GM12892 (cell line): ENCODE measurements at regions not wholly inside any gene's neighbourhood (a gene's known extent, or its start where the extent isn't known, plus 50 kb on each side); places are given as distances from the start of the nearest gene placed in this dataset.

Source experiments
- DNase-seq: peaks from one replicate; pipeline ENCODE4 v3.0.0; 2011; ENCODE audit not compliant: insufficient read length
- FAIRE-seq: peaks from 2 replicates; lab custom pipeline; 2011; peaks lifted over from hg19 to GRCh38; lab: Jason Lieb, UNC
- POLR2A ChIP-seq: IDR thresholded peaks from 2 replicates; pipeline ENCODE4 v1.6.1; 2011; ENCODE audit warnings: low read depth, low read length, control low read depth
- POLR2AphosphoS5 ChIP-seq: IDR thresholded peaks from 2 replicates; pipeline ENCODE4 v1.6.1; 2011; ENCODE audit warnings: low read depth, low read length, control low read depth
- TAF1 ChIP-seq: IDR thresholded peaks from 2 replicates; pipeline ENCODE4 v1.6.1; 2011; ENCODE audit warnings: low read depth, mild to moderate bottlenecking, control low read depth, low read length, borderline replicate concordance

- FAIRE-seq (no peak), DNase-seq (no peak)
- no peak for TF ChIP-seq POLR2AphosphoS5
- TF ChIP-seq POLR2A: no peak
- no peak for TF ChIP-seq TAF1
Observed at GRCh38 chr2:212669761-212670160, 131.2 kb upstream of the ERBB4 start.

- no peak for DNase-seq
- FAIRE-seq: no peak
- TF ChIP-seq POLR2AphosphoS5 (no peak), TAF1 (no peak), POLR2A (no peak)
Observed at GRCh38 chr2:212667751-212668316, 129.2 kb upstream of the ERBB4 start.

GRCh38 chr2:212665948-212666347, 127.3 kb upstream of the ERBB4 start:
- FAIRE-seq (no peak), DNase-seq (no peak)
- no peak for TF ChIP-seq POLR2AphosphoS5
- TF ChIP-seq TAF1: no peak
- TF ChIP-seq POLR2A: no peak

GRCh38 chr2:212659441-212659840, 120.8 kb upstream of the ERBB4 start:
- FAIRE-seq: no peak
- TF ChIP-seq POLR2AphosphoS5 (no peak), POLR2A (no peak), TAF1 (no peak)

GRCh38 chr2:212649646-212650045, 111.0 kb upstream of the ERBB4 start:
- DNase-seq (no peak), FAIRE-seq (no peak)
- TF ChIP-seq TAF1 (no peak), POLR2AphosphoS5 (no peak), POLR2A (no peak)

More at GRCh38 chr2:212659441-212659840, 120.8 kb upstream of the ERBB4 start:
- DNase-seq: no peak

- no peak for TF ChIP-seq TAF1
- no peak for FAIRE-seq
- DNase-seq: no peak
Observed at GRCh38 chr2:212646698-212647366, 108.2 kb upstream of the ERBB4 start.

DNA sequence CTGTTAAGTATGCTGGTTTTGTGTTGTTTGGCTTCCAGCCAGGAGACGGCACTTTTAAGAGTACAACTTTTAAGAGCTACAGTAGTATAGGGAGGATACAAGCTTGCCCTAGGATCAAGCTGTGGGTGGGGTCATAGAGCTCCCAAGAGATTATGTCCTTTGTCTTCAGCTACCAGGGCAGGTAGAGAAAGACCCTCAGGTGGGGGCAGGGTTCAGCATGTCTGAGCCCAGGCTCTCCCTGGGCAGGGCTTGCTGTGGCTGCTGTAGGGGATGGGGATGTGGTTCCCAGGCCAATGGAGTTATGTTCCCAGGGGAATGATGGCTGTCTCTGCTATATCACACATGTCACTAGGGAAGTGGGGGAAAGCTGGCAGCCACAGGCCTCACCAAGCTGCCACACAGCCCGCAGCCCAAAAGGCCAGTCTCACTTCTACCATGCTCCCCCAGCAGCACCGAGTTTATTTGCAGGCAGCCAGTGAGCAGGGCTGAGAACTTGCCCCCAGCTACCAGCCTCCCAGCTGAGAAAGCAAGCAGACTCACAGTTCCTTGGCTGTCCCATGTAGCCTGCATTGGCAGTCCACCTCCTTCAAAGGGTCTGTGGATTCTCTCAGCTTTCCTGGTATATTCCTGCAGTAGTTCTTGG, 105.7 kb upstream of the ERBB4 start:
- no peak for TF ChIP-seq POLR2AphosphoS5
- TF ChIP-seq TAF1: no peak
- no peak for TF ChIP-seq POLR2A
- no peak for FAIRE-seq
- no peak for DNase-seq

DNA sequence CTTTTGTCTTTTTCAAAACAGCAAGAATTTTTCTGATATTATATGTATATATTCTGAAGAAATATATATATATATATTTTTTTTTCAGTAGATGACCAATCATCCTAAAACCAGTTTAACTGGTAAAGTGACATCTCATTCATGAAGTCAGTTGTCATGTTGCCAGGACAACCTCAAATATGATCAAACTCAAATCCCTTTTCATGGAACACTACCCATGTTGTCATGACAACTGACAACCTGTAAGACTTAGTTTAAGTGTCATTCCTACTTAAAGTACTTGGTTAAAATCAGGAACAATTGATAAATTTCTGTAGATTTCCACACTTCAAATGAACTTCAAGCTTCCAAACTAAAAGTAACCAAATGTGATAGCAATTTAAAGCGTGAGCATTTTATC, 101.8 kb upstream of the ERBB4 start:
- TF ChIP-seq POLR2AphosphoS5 (no peak), POLR2A (no peak), TAF1 (no peak)
- no peak for FAIRE-seq
- DNase-seq: no peak

DNA sequence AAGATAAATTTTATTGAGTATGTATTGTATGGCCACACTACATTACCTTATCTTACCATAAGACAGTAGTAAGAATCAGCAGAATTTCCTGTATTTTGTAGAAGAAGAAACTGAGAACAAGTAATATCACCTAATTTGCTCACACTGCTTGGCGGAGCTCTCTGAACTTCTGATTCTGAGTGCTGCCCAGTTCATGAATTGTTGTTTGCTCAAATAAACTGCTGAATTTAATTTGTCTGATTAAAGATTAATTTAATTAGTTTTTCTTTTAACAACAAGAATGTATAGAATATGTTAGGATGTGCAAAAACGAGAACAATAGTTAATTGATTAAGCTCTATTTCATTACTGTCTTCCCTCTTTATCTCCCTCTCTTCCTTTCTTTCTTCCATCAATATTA, 100.1 kb upstream of the ERBB4 start:
- no peak for FAIRE-seq
- TF ChIP-seq TAF1 (no peak), POLR2A (no peak), POLR2AphosphoS5 (no peak)
- DNase-seq: no peak

DNA sequence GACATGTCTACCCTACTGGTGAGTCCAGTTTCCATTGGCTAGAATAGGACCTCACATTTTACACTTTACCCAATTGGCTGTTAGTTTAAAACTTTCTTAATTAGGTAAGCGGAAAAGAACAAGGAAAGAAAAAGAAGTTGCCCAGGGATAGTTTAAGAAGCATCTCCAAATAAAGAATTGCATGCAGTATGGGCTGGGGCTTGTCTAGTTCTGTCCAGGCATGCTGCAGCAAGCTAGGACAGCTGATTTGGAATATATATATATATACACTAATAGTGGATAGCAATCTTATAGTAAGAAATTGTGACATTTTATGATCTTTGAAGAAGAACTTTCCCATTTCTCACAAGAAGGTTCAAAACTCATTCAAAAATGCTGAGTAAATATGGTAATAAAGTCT, 90.0 kb upstream of the ERBB4 start:
- DNase-seq: no peak
- TF ChIP-seq TAF1: no peak
- no peak for TF ChIP-seq POLR2A
- TF ChIP-seq POLR2AphosphoS5: no peak
- no peak for FAIRE-seq

DNA sequence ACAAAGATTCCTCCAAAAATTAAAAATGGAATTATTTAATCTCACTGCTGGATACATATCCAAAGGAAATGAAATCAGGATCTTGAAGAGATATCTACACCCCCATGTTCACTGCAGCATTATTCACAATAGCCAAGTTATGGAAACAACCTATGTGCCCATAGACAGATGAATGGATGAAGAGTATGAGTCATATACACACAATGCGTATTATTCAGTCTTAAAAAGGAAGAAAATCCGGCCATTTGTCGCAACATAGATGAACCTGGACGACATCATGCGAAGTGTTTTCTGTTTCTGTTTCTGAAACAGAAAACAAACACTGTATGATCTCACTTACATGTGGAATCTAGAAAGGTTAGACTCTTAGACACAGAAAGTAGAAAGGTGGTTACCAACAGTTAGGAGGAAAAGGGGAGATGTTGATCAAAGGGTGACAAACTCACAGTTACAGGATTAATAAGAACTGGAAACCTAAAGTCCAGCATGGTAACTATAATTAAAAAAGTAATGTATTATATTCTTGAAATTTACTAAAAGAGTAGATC, 87.8 kb upstream of the ERBB4 start:
- FAIRE-seq (no peak), DNase-seq (no peak)
- TF ChIP-seq TAF1: no peak
- no peak for TF ChIP-seq POLR2A
- no peak for TF ChIP-seq POLR2AphosphoS5

DNA sequence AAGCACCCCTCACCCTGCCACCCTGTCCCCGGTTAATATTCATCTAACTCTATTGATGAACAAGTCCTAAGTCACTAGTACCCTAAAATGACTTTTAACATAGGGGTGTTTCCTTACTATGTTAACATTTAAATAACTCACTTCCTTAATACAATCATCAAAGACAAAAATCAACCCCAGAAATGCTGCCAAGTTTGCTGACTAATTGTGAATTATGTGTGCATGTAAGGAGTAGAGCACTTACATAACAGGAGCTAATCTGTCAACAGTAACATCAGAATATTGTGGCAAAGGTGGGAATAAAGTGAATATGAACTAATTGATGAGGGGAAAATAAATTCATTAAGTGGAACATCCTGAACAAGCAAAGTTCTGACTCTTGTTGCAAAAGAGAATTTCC, 81.4 kb upstream of the ERBB4 start:
- FAIRE-seq (no peak), DNase-seq (no peak)
- TF ChIP-seq TAF1: no peak
- no peak for TF ChIP-seq POLR2A
- TF ChIP-seq POLR2AphosphoS5: no peak

DNA sequence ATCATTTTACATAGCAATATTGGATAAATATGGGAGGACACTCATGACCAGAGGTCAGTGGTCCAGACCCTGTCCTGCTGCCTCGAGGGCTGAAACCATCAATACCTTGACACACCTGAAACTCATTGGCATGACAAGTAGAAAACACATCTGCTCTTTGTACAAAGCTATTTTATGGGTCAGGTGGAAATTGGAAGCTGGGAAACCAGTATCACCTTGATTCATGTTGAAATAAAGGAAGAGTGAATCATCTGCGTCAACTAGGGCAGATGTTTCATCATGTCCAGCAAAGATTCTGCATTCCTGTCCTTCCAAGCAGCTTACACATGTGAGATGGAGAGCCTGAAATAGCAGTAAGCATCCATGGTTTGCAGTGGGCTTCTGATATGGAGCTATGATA, 80.0 kb upstream of the ERBB4 start:
- no peak for FAIRE-seq
- DNase-seq: no peak
- TF ChIP-seq POLR2AphosphoS5 (no peak), TAF1 (no peak), POLR2A (no peak)
